ENCODE measurements at regions not wholly inside any gene's neighbourhood (a gene's known extent, or its start where the extent isn't known, plus 50 kb on each side); places are given as distances from the start of the nearest gene placed in this dataset.

GRCh38 chr7:71034243-71034642 lies 97.7 kb upstream of the GALNT17 start:
- TF ChIP-seq CTCF (IDR thresholded peaks at IDR 0.05; ENCODE audit: low read depth, low read length, poor library complexity, severe bottlenecking): no peak
- TF ChIP-seq EZH2phosphoT487 (IDR thresholded peaks at IDR 0.05; ENCODE audit: borderline replicate concordance, low read length): no peak
